ENCODE measurements at regions not wholly inside any gene's neighbourhood (a gene's known extent, or its start where the extent isn't known, plus 50 kb on each side); places are given as distances from the start of the nearest gene placed in this dataset.
"Not testable (repeated sequence)": the region's sequence is repeated elsewhere in the genome, so short reads cannot be mapped to it uniquely, and the experiment has no call there.

- Histone ChIP-seq H3K27ac (no peak overlapping the region), H3K4me3 (no peak overlapping the region), H3K9me3 (no peaks in the 10 kb centered on the region), H3K36me3 (no peaks in the 10 kb centered on the region), H3K4me1 (no peaks in the 10 kb centered on the region), H3K27me3 (no peaks in the 10 kb centered on the region)
- TF ChIP-seq POLR2A (IDR thresholded peaks at IDR 0.05), result no peak
- TF ChIP-seq CTCF (IDR thresholded peaks at IDR 0.05 in 4 of 5, conservative IDR thresholded peaks at IDR 0.05 in 1 of 5), result no peak
- in situ Hi-C loops (cut with MboI; ENCODE audit: low sequenced_read_pairs in 4 of 4), result no loop called here
- intact Hi-C loops (cut with DNase I; ENCODE audit: low total_unique reads), result no loop called here
- ATAC-seq (no peak), DNase-seq (no peak)
These were observed 494.6 kb downstream of the MAGEE1 start for GRCh38 chrX:76922100-76922499.

- intact Hi-C loops (cut with DNase I; ENCODE audit: low total_unique reads); H3K4me1 ChIP-seq; DNase-seq; H3K9me3 ChIP-seq; H3K36me3 ChIP-seq; H3K4me3 ChIP-seq; H3K27ac ChIP-seq; ATAC-seq; in situ Hi-C loops (cut with MboI; ENCODE audit: low sequenced_read_pairs in 4 of 4); H3K27me3 ChIP-seq: not testable (repeated sequence)
These were observed 497.1 kb downstream of the MAGEE1 start for GRCh38 chrX:76924616-76925015.

GRCh38 chrX:76931518-76931917 lies 504.0 kb downstream of the MAGEE1 start:
- DNase-seq, result no peak
- Histone ChIP-seq H3K9me3 (no peaks in the 10 kb centered on the region), H3K27me3 (no peaks in the 10 kb centered on the region), H3K27ac (no peak overlapping the region), H3K4me1 (no peaks in the 10 kb centered on the region), H3K4me3 (no peak overlapping the region), H3K36me3 (no peaks in the 10 kb centered on the region)
- in situ Hi-C loops (cut with MboI; ENCODE audit: low sequenced_read_pairs in 4 of 4), result no loop called here
- intact Hi-C loops (cut with DNase I; ENCODE audit: low total_unique reads), result no loop called here
- no peak for ATAC-seq
- no peak for TF ChIP-seq CTCF (IDR thresholded peaks at IDR 0.05 in 4 of 5, conservative IDR thresholded peaks at IDR 0.05 in 1 of 5)
- no peak for TF ChIP-seq POLR2A (IDR thresholded peaks at IDR 0.05)

- ATAC-seq, result no peak
- no peak for TF ChIP-seq CTCF (IDR thresholded peaks at IDR 0.05 in 4 of 5, conservative IDR thresholded peaks at IDR 0.05 in 1 of 5)
- no peak for TF ChIP-seq POLR2A (IDR thresholded peaks at IDR 0.05)
- no peak for DNase-seq
- Histone ChIP-seq H3K27ac (no peak overlapping the region), H3K4me3 (no peak overlapping the region), H3K4me1 (no peaks in the 10 kb centered on the region), H3K9me3 (no peaks in the 10 kb centered on the region), H3K27me3 (no peaks in the 10 kb centered on the region), H3K36me3 (no peaks in the 10 kb centered on the region)
- intact Hi-C loops (cut with DNase I; ENCODE audit: low total_unique reads), result no loop called here
- in situ Hi-C loops (cut with MboI; ENCODE audit: low sequenced_read_pairs in 4 of 4), result loop anchor here in 1 of 4 donors (25.0 kb wide), 1 partner anchor 95 kb away; no protein-coding TSS in a partner anchor
These were observed 489.7 kb upstream of the FGF16 start for GRCh38 chrX:76957485-76957884.

DNA sequence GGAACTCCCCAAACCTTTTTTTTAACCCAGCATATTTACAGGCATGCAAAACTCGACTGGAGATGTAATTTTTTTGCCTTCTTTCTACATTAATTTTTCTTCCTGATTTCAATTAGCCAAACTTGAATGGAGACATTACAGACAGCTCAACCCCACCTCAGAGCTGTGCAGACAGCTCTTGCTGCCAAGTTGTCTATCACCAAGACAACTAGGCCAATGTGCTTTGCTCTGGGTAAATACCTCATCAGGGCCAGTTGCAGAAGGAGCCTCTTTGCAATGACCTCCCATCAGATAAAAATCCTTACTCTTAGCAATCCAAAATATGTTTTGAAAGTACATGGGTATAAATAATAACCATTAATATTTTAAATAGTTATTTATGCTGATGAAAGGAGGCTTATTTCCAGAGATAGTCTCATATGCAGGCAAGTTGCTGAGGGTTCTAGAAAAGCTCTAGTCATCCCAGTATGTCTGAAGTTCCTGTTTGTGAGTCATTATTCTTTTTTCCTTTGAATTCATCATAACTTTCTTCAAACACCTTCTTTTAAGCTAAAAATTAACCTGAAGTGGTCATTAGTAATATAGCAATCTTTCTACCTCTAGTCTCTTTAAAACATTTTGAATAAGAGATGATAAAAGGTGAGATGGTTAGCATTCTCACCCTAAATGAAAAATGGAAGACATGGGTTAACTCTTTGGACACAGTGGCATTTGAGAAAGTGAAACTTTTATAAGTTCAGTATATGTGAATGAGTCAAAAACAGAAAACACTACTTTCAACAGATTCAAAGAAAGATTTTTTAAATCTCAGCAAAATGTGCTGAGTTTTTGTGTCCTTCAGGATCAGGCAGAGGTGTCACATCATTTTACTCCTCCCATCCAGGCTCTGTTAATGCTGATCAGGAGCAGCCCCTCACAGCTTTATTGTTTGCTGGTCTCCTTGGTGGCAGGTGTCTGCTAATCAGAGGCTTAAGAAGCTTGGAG lies 475.5 kb upstream of the FGF16 start:
- intact Hi-C loops (cut with DNase I; ENCODE audit: low total_unique reads) (no loop called here), in situ Hi-C loops (cut with MboI; ENCODE audit: low sequenced_read_pairs in 4 of 4) (loop anchor here in 1 of 4 donors (25.0 kb wide), 1 partner anchor 109 kb away; no protein-coding TSS in a partner anchor)
- no peaks in the 10 kb centered on the region for H3K36me3 ChIP-seq
- no peak for TF ChIP-seq POLR2A (IDR thresholded peaks at IDR 0.05)
- TF ChIP-seq CTCF (IDR thresholded peaks at IDR 0.05 in 4 of 5, conservative IDR thresholded peaks at IDR 0.05 in 1 of 5), result no peak
- H3K27me3 ChIP-seq, result no peaks in the 10 kb centered on the region
- no peak for ATAC-seq
- H3K9me3 ChIP-seq, result no peaks in the 10 kb centered on the region
- no peak overlapping the region for H3K4me3 ChIP-seq
- H3K4me1 ChIP-seq, result no peaks in the 10 kb centered on the region
- DNase-seq, result no peak
- H3K27ac ChIP-seq, result no peak overlapping the region
